Spleen (tissue), 7 donors: ENCODE measurements at regions not wholly inside any gene's neighbourhood (a gene's known extent, or its start where the extent isn't known, plus 50 kb on each side); places are given as distances from the start of the nearest gene placed in this dataset.

Source experiments
- CTCF ChIP-seq, 11 experiments: fragments of 200-600 bp in 7 of 11; fragments of 450-650 bp in 4 of 11; sonication (generic) in 4 of 11; IDR thresholded peaks in 8 of 11; conservative IDR thresholded peaks in 3 of 11; 1 replicate in 7 of 11; 2 replicates in 4 of 11; pipeline versions ENCODE4 v1.4.0 to v1.8.0; 2016 to 2021; ENCODE audit warnings: antibody characterized with exemption in 11 of 11, inconsistent platforms in 4 of 11, mild to moderate bottlenecking in 1 of 11
- POLR2A ChIP-seq, 3 donors: fragments of 450-650 bp; IDR thresholded peaks; one replicate each; pipeline ENCODE4 v1.5.1; 2017; ENCODE audit warnings: antibody characterized with exemption in 3 of 3, mild to moderate bottlenecking in 1 of 3
- POLR2AphosphoS5 ChIP-seq, 3 donors: sonication (generic); formaldehyde crosslinking; IDR thresholded peaks; one replicate each; pipeline ENCODE4 v1.5.1; 2017; ENCODE audit warnings: antibody characterized with exemption in 3 of 3
- donor health status: DM: no; HTN: no; CAD: no; lungs with moderate emphysema.
- donor health status: DM: no; HTN: no; CAD: no.
- donor health status: DM: no; HTN: no; CAD: no.

- TF ChIP-seq POLR2AphosphoS5 (IDR thresholded peaks at IDR 0.05) (no peak), POLR2A (IDR thresholded peaks at IDR 0.05) (no peak), CTCF (IDR thresholded peaks at IDR 0.05 in 8 of 11, conservative IDR thresholded peaks at IDR 0.05 in 3 of 11) (no peak)
These were observed 1103.5 kb upstream of the ADGRL3 start for GRCh38 chr4:60096676-60097075.
